ENCODE measurements at regions not wholly inside any gene's neighbourhood (a gene's known extent, or its start where the extent isn't known, plus 50 kb on each side); places are given as distances from the start of the nearest gene placed in this dataset.

- H3K36me3 Mint-ChIP-seq (ENCODE audit: low read depth), result no peaks in the 10 kb centered on the region
- H3K27ac Mint-ChIP-seq, result no peak overlapping the region
- H3K4me1 Mint-ChIP-seq (ENCODE audit: low read depth), result peaks cover 1% of the 10 kb centered on the region
- H3K4me3 Mint-ChIP-seq, result no peak overlapping the region
- peak; percentile 69 for DNase-seq (ENCODE audit: low spot score)
- no peaks in the 10 kb centered on the region for H3K9me3 Mint-ChIP-seq
- peaks cover 22% of the 10 kb centered on the region for H3K27me3 Mint-ChIP-seq (ENCODE audit: low read depth)
Measured at GRCh38 chr9:113657765-113658544, 194.4 kb downstream of the RGS3 start.

- no peak for DNase-seq (ENCODE audit: low spot score)
- H3K27ac Mint-ChIP-seq, result no peak overlapping the region
- H3K4me1 Mint-ChIP-seq (ENCODE audit: low read depth), result peaks cover 1% of the 10 kb centered on the region
- H3K27me3 Mint-ChIP-seq (ENCODE audit: low read depth), result peaks cover 24% of the 10 kb centered on the region
- no peak overlapping the region for H3K4me3 Mint-ChIP-seq
- H3K9me3 Mint-ChIP-seq, result no peaks in the 10 kb centered on the region
- no peaks in the 10 kb centered on the region for H3K36me3 Mint-ChIP-seq (ENCODE audit: low read depth)
Measured at GRCh38 chr9:113658545-113658895, 195.0 kb downstream of the RGS3 start.

- Mint-ChIP-seq H3K4me3 (no peak overlapping the region), H3K4me1 (ENCODE audit: low read depth) (peaks cover 1% of the 10 kb centered on the region), H3K27me3 (ENCODE audit: low read depth) (peaks cover 24% of the 10 kb centered on the region), H3K9me3 (no peaks in the 10 kb centered on the region), H3K27ac (no peak overlapping the region), H3K36me3 (ENCODE audit: low read depth) (no peaks in the 10 kb centered on the region)
- DNase-seq (ENCODE audit: low spot score), result no peak
Measured at GRCh38 chr9:113659039-113659438, 195.5 kb downstream of the RGS3 start.

GRCh38 chr9:113659740-113660139, 196.2 kb downstream of the RGS3 start:
- peaks cover 1% of the 10 kb centered on the region for H3K4me1 Mint-ChIP-seq (ENCODE audit: low read depth)
- no peaks in the 10 kb centered on the region for H3K9me3 Mint-ChIP-seq
- H3K36me3 Mint-ChIP-seq (ENCODE audit: low read depth), result no peaks in the 10 kb centered on the region
- DNase-seq (ENCODE audit: low spot score), result no peak
- peaks cover 27% of the 10 kb centered on the region for H3K27me3 Mint-ChIP-seq (ENCODE audit: low read depth)
- H3K4me3 Mint-ChIP-seq, result no peak overlapping the region
- no peak overlapping the region for H3K27ac Mint-ChIP-seq

- peaks cover 1% of the 10 kb centered on the region for H3K4me1 Mint-ChIP-seq (ENCODE audit: low read depth)
- H3K36me3 Mint-ChIP-seq (ENCODE audit: low read depth), result no peaks in the 10 kb centered on the region
- H3K27me3 Mint-ChIP-seq (ENCODE audit: low read depth), result peaks cover 27% of the 10 kb centered on the region
- H3K27ac Mint-ChIP-seq, result no peak overlapping the region
- DNase-seq (ENCODE audit: low spot score), result no peak
- no peaks in the 10 kb centered on the region for H3K9me3 Mint-ChIP-seq
- no peak overlapping the region for H3K4me3 Mint-ChIP-seq
Measured at GRCh38 chr9:113660196-113660595, 196.7 kb downstream of the RGS3 start.

GRCh38 chr9:113661074-113661473, 197.5 kb downstream of the RGS3 start:
- Mint-ChIP-seq H3K4me1 (ENCODE audit: low read depth) (peaks cover 1% of the 10 kb centered on the region), H3K27ac (no peak overlapping the region), H3K9me3 (no peaks in the 10 kb centered on the region), H3K36me3 (ENCODE audit: low read depth) (no peaks in the 10 kb centered on the region), H3K27me3 (ENCODE audit: low read depth) (peaks cover 27% of the 10 kb centered on the region), H3K4me3 (no peak overlapping the region)
- DNase-seq (ENCODE audit: low spot score), result no peak

- no peak for DNase-seq (ENCODE audit: low spot score)
- H3K27me3 Mint-ChIP-seq (ENCODE audit: low read depth), result peaks cover 25% of the 10 kb centered on the region
- H3K9me3 Mint-ChIP-seq, result no peaks in the 10 kb centered on the region
- H3K4me1 Mint-ChIP-seq (ENCODE audit: low read depth), result no peaks in the 10 kb centered on the region
- no peak overlapping the region for H3K27ac Mint-ChIP-seq
- H3K36me3 Mint-ChIP-seq (ENCODE audit: low read depth), result no peaks in the 10 kb centered on the region
- H3K4me3 Mint-ChIP-seq, result no peak overlapping the region
Measured at GRCh38 chr9:113664181-113664875, 200.8 kb downstream of the RGS3 start.

- H3K4me3 Mint-ChIP-seq, result no peak overlapping the region
- peaks cover 18% of the 10 kb centered on the region for H3K27me3 Mint-ChIP-seq (ENCODE audit: low read depth)
- DNase-seq (ENCODE audit: low spot score), result no peak
- no peaks in the 10 kb centered on the region for H3K36me3 Mint-ChIP-seq (ENCODE audit: low read depth)
- no peaks in the 10 kb centered on the region for H3K9me3 Mint-ChIP-seq
- peaks cover 1% of the 10 kb centered on the region for H3K4me1 Mint-ChIP-seq (ENCODE audit: low read depth)
- no peak overlapping the region for H3K27ac Mint-ChIP-seq
Measured at GRCh38 chr9:113665064-113665463, 201.5 kb downstream of the RGS3 start.

GRCh38 chr9:113665756-113666155, 202.2 kb downstream of the RGS3 start:
- no peak for DNase-seq (ENCODE audit: low spot score)
- Mint-ChIP-seq H3K9me3 (no peaks in the 10 kb centered on the region), H3K4me3 (no peak overlapping the region), H3K36me3 (ENCODE audit: low read depth) (no peaks in the 10 kb centered on the region), H3K4me1 (ENCODE audit: low read depth) (peaks cover 3% of the 10 kb centered on the region), H3K27me3 (ENCODE audit: low read depth) (peaks cover 12% of the 10 kb centered on the region), H3K27ac (no peak overlapping the region)

- Mint-ChIP-seq H3K36me3 (ENCODE audit: low read depth) (no peaks in the 10 kb centered on the region), H3K4me3 (no peak overlapping the region), H3K27ac (no peak overlapping the region), H3K9me3 (no peaks in the 10 kb centered on the region), H3K27me3 (ENCODE audit: low read depth) (peaks cover 11% of the 10 kb centered on the region), H3K4me1 (ENCODE audit: low read depth) (peaks cover 3% of the 10 kb centered on the region)
- DNase-seq (ENCODE audit: low spot score), result no peak
Measured at GRCh38 chr9:113668061-113668460, 204.5 kb downstream of the RGS3 start.

GRCh38 chr9:113669522-113670115, 206.1 kb downstream of the RGS3 start:
- Mint-ChIP-seq H3K9me3 (no peaks in the 10 kb centered on the region), H3K27me3 (ENCODE audit: low read depth) (peaks cover 9% of the 10 kb centered on the region), H3K27ac (no peak overlapping the region), H3K4me3 (no peak overlapping the region), H3K36me3 (ENCODE audit: low read depth) (no peaks in the 10 kb centered on the region), H3K4me1 (ENCODE audit: low read depth) (peaks cover 3% of the 10 kb centered on the region)
- no peak for DNase-seq (ENCODE audit: low spot score)

- Mint-ChIP-seq H3K36me3 (ENCODE audit: low read depth) (no peaks in the 10 kb centered on the region), H3K9me3 (no peaks in the 10 kb centered on the region), H3K4me3 (no peak overlapping the region), H3K27me3 (ENCODE audit: low read depth) (peaks cover 18% of the 10 kb centered on the region), H3K4me1 (ENCODE audit: low read depth) (peaks cover 3% of the 10 kb centered on the region), H3K27ac (no peak overlapping the region)
- no peak for DNase-seq (ENCODE audit: low spot score)
Measured at GRCh38 chr9:113673726-113674125, 202.4 kb upstream of the ZNF618 start.

GRCh38 chr9:113674436-113674835, 201.7 kb upstream of the ZNF618 start:
- H3K4me1 Mint-ChIP-seq (ENCODE audit: low read depth), result peaks cover 3% of the 10 kb centered on the region
- no peak overlapping the region for H3K27ac Mint-ChIP-seq
- H3K4me3 Mint-ChIP-seq, result no peak overlapping the region
- no peaks in the 10 kb centered on the region for H3K36me3 Mint-ChIP-seq (ENCODE audit: low read depth)
- H3K27me3 Mint-ChIP-seq (ENCODE audit: low read depth), result peaks cover 16% of the 10 kb centered on the region
- H3K9me3 Mint-ChIP-seq, result no peaks in the 10 kb centered on the region
- no peak for DNase-seq (ENCODE audit: low spot score)

- Mint-ChIP-seq H3K4me1 (ENCODE audit: low read depth) (no peaks in the 10 kb centered on the region), H3K36me3 (ENCODE audit: low read depth) (no peaks in the 10 kb centered on the region), H3K27me3 (ENCODE audit: low read depth) (peaks cover 17% of the 10 kb centered on the region), H3K27ac (no peak overlapping the region), H3K4me3 (no peak overlapping the region), H3K9me3 (no peaks in the 10 kb centered on the region)
- DNase-seq (ENCODE audit: low spot score), result no peak
Measured at GRCh38 chr9:113675475-113675941, 200.6 kb upstream of the ZNF618 start.
